Smooth muscle cell (in vitro differentiated cells): ENCODE measurements at regions not wholly inside any gene's neighbourhood (a gene's known extent, or its start where the extent isn't known, plus 50 kb on each side); places are given as distances from the start of the nearest gene placed in this dataset.

Experiments used
- DNase-seq: peaks from one replicate; lab custom pipeline; 2025; ENCODE audit not compliant: unreplicated experiment; lab: John Stamatoyannopoulos, UW
- H2AFZ ChIP-seq: fragments of 200-600 bp; sonication (generic); 2 replicates; pipeline ENCODE4 v1.6.0; 2016; ENCODE audit warnings: antibody characterized with exemption, low read depth, mild to moderate bottlenecking
- H3F3A ChIP-seq: fragments of 200-600 bp; sonication (generic); 2 replicates; pipeline ENCODE4 v1.6.0; 2017; ENCODE audit warnings: antibody characterized with exemption, low read depth
- H3K27ac ChIP-seq: fragments of 200-600 bp; sonication (generic); 2 replicates; pipeline ENCODE4 v1.5.1; 2016; ENCODE audit warnings: low read depth, mild to moderate bottlenecking
- H3K27me3 ChIP-seq: fragments of 200-600 bp; sonication (generic); 2 replicates; pipeline ENCODE4 v1.6.1; 2016; ENCODE audit warnings: low read depth, mild to moderate bottlenecking
- H3K36me3 ChIP-seq: fragments of 200-600 bp; sonication (generic); 2 replicates; pipeline ENCODE4 v1.5.1; 2016; ENCODE audit warnings: low read depth
- H3K4me1 ChIP-seq: fragments of 200-600 bp; sonication (generic); 2 replicates; pipeline ENCODE4 v1.5.1; 2016; ENCODE audit warnings: low read depth
- H3K4me2 ChIP-seq: fragments of 200-600 bp; sonication (generic); 2 replicates; pipeline ENCODE4 v1.6.0; 2016; ENCODE audit warnings: mild to moderate bottlenecking
- H3K4me3 ChIP-seq: fragments of 200-600 bp; sonication (generic); 2 replicates; pipeline ENCODE4 v1.5.1; 2016; ENCODE audit warnings: mild to moderate bottlenecking
- H3K79me2 ChIP-seq: fragments of 200-600 bp; sonication (generic); 2 replicates; pipeline ENCODE4 v1.6.0; 2016; ENCODE audit warnings: low read depth, mild to moderate bottlenecking
- H3K9ac ChIP-seq: fragments of 200-600 bp; sonication (generic); 2 replicates; pipeline ENCODE4 v1.6.0; 2016; ENCODE audit warnings: low read depth
- H3K9me3 ChIP-seq: fragments of 200-600 bp; sonication (generic); replicated peaks from 2 replicates; pipeline ENCODE4 v1.5.1; 2016; ENCODE audit warnings: low read depth
- H4K20me1 ChIP-seq: fragments of 200-600 bp; sonication (generic); 2 replicates; pipeline ENCODE4 v1.6.0; 2016; ENCODE audit warnings: low read depth
- WGBS: methylation state at CpG from one replicate; pipeline ENCODE4 v1.1.7; 2016; ENCODE audit warnings: low lambda C conversion rate; 5-methylcytosine and 5-hydroxymethylcytosine counted together
- TF ChIP-seq, protein P1 (sequence below): fragments of 200-600 bp; sonication (generic); IDR thresholded peaks from 2 replicates; pipeline ENCODE4 v1.5.1; 2017; ENCODE audit warnings: borderline replicate concordance, mild to moderate bottlenecking, antibody characterized with exemption; ENCODE audit not compliant: insufficient read depth, poor library complexity, severe bottlenecking

DNA sequence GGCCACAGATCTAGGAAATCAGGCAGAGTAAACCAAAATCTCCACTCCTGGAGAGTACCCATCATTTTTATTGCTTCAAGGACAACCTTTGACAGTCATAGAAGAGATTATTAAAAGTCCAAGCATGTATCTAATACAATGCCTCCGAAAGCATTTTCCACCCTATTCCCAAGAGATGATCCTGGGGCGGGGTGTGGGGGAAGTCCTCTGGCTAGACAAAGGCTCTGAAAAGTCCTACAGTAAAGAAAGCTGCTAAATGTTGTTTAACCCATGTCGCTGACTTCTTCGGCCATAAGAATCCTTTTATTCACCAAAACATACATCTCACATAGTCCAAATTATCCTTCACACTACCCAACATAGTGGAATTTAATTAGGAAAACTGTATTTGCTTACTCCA, 115.7 kb upstream of the STT3B start:
- Histone ChIP-seq H3K9ac (no peak overlapping the region), H3K27ac (no peak overlapping the region), H3K36me3 (no peaks in the 10 kb centered on the region), H3K27me3 (no peaks in the 10 kb centered on the region), H3F3A (no peaks in the 10 kb centered on the region), H3K79me2 (no peaks in the 10 kb centered on the region), H3K9me3 (no peaks in the 10 kb centered on the region), H2AFZ (no peak overlapping the region), H3K4me2 (no peak overlapping the region), H3K4me3 (no peak overlapping the region), H3K4me1 (no peaks in the 10 kb centered on the region), H4K20me1 (no peaks in the 10 kb centered on the region)
- TF ChIP-seq, protein P1, sequence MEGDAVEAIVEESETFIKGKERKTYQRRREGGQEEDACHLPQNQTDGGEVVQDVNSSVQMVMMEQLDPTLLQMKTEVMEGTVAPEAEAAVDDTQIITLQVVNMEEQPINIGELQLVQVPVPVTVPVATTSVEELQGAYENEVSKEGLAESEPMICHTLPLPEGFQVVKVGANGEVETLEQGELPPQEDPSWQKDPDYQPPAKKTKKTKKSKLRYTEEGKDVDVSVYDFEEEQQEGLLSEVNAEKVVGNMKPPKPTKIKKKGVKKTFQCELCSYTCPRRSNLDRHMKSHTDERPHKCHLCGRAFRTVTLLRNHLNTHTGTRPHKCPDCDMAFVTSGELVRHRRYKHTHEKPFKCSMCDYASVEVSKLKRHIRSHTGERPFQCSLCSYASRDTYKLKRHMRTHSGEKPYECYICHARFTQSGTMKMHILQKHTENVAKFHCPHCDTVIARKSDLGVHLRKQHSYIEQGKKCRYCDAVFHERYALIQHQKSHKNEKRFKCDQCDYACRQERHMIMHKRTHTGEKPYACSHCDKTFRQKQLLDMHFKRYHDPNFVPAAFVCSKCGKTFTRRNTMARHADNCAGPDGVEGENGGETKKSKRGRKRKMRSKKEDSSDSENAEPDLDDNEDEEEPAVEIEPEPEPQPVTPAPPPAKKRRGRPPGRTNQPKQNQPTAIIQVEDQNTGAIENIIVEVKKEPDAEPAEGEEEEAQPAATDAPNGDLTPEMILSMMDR: no peak
- no peak for DNase-seq
- WGBS: over 99% methylated on average over 4 of the region's 4 CpGs

DNA sequence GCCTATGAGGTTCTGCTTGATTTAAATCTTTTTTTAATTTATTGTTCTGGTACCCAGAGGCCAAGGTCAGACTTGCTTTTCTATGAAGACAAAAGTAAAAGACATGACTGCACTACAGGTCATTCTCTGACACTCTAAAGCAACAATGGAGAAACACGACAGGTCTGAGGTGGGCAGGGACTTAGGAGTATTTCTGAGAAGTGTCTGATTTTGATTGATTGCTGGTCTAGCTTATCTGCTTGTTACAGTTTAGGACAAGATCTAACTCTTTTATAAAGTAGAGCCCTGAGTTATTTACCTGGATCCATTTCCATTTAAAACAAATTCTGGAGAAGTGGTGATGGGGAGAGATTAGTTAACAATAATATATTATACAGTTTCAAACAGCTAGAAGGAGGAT, 115.2 kb upstream of the STT3B start:
- Histone ChIP-seq H3K36me3 (no peaks in the 10 kb centered on the region), H3F3A (no peaks in the 10 kb centered on the region), H3K27ac (no peak overlapping the region), H3K9ac (no peak overlapping the region), H3K27me3 (no peaks in the 10 kb centered on the region), H4K20me1 (no peaks in the 10 kb centered on the region), H2AFZ (no peak overlapping the region), H3K9me3 (no peaks in the 10 kb centered on the region), H3K4me3 (no peak overlapping the region), H3K4me1 (no peaks in the 10 kb centered on the region), H3K4me2 (no peak overlapping the region), H3K79me2 (no peaks in the 10 kb centered on the region)
- TF ChIP-seq, protein P1: no peak
- 90% methylated on average over 1 of the region's 1 CpG for WGBS
- DNase-seq: no peak

DNA sequence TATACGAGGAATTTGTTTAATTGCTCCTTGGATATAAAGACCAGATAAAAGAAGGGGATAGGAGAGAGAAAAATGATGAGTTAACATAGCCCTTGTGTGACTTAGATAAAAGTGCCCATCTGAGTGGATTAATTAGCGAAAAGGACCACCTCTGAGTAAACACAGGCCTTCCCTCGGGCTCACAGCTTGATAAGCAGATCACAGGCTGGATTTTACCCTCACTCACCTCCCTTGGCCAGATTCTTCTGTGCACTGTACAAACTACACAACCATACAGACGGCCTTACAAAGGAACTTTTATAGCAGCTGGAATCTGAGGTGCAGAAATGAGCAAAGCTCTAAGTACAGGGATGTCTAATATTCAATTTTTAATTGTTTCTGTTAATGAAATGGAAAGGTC, 112.4 kb upstream of the STT3B start:
- 68% methylated on average over 4 of the region's 4 CpGs for WGBS
- H3K27ac ChIP-seq: no peak overlapping the region
- no peaks in the 10 kb centered on the region for H3K27me3 ChIP-seq
- H3K4me1 ChIP-seq: no peaks in the 10 kb centered on the region
- no peaks in the 10 kb centered on the region for H4K20me1 ChIP-seq
- no peak overlapping the region for H3K4me2 ChIP-seq
- no peak overlapping the region for H3K4me3 ChIP-seq
- H2AFZ ChIP-seq: no peak overlapping the region
- H3K9me3 ChIP-seq: no peaks in the 10 kb centered on the region
- TF ChIP-seq, protein P1: no peak
- DNase-seq: no peak
- no peaks in the 10 kb centered on the region for H3F3A ChIP-seq
- no peaks in the 10 kb centered on the region for H3K36me3 ChIP-seq
- H3K9ac ChIP-seq: no peak overlapping the region
- H3K79me2 ChIP-seq: no peaks in the 10 kb centered on the region

DNA sequence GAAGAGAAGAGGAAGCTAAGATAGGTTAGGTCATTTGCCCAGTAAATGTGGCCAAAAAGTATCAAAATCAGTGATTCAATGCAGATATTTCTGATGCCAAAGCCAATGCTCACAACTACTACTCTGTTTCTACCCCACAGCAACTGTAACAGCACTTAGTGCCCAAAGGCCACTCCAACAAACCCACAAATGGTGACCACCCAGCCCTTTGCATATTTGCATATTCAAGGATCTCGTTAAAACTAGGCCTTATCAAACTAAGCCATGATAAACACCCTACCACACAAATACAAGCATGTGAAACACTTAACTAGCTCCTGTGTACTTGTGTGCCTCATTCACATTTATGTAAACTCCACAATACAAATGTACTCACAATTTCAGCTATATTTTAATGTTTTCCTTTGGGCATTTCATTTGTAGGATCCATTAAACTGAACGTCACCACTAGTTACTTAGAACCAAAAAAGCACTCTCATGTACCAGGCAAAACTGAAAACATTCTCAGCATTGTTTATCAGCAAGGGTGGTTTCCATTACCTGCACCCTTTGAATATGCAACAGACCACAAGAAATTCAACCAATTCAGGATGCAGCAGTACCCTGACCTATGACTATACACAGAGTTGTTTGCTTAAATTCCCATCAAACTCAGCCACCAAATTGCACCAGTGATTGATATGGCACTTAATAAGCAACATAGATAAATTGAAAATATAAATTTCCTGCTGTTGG, 111.2 kb upstream of the STT3B start:
- no peak for DNase-seq
- H3K9ac ChIP-seq: no peak overlapping the region
- no peak overlapping the region for H3K4me2 ChIP-seq
- no peaks in the 10 kb centered on the region for H3K4me1 ChIP-seq
- no peak overlapping the region for H3K4me3 ChIP-seq
- H3K36me3 ChIP-seq: no peaks in the 10 kb centered on the region
- H2AFZ ChIP-seq: no peak overlapping the region
- TF ChIP-seq, protein P1: no peak
- WGBS: 88% methylated on average over 2 of the region's 2 CpGs
- no peaks in the 10 kb centered on the region for H3K9me3 ChIP-seq
- no peaks in the 10 kb centered on the region for H3K27me3 ChIP-seq
- no peaks in the 10 kb centered on the region for H3K79me2 ChIP-seq
- H4K20me1 ChIP-seq: no peaks in the 10 kb centered on the region
- H3F3A ChIP-seq: no peaks in the 10 kb centered on the region
- H3K27ac ChIP-seq: no peak overlapping the region
